GM23338 (cell line): ENCODE measurements at regions not wholly inside any gene's neighbourhood (a gene's known extent, or its start where the extent isn't known, plus 50 kb on each side); places are given as distances from the start of the nearest gene placed in this dataset.

Experiments
- ATAC-seq: fragments of 200-7000 bp; cut with Tn5 transposase; 3 replicates; pipeline ENCODE4 v1.9.1; 2020
- DNase-seq: peaks from one replicate; pipeline ENCODE4 v3.0.0-alpha.2; 2015; ENCODE audit warnings: low spot score
- H2AFZ ChIP-seq: fragments of 200-600 bp; sonication (generic); 2 replicates; pipeline ENCODE4 v1.8.0; 2016; ENCODE audit warnings: antibody characterized with exemption, mild to moderate bottlenecking, moderate library complexity
- H3F3A ChIP-seq: fragments of 200-600 bp; sonication (generic); replicated peaks from 2 replicates; pipeline ENCODE4 v1.8.0; 2017; ENCODE audit warnings: antibody characterized with exemption, mixed run types, low read depth
- H3K27ac ChIP-seq: fragments of 200-600 bp; sonication (generic); 2 replicates; pipeline ENCODE4 v1.6.1; 2016; ENCODE audit warnings: low read depth
- H3K27me3 ChIP-seq: fragments of 200-600 bp; sonication (generic); 2 replicates; pipeline ENCODE4 v1.8.0; 2016; ENCODE audit warnings: mild to moderate bottlenecking, mixed run types, moderate library complexity; ENCODE audit not compliant: insufficient read depth
- H3K36me3 ChIP-seq: fragments of 200-600 bp; sonication (generic); 2 replicates; pipeline ENCODE4 v1.8.0; 2016; ENCODE audit warnings: mild to moderate bottlenecking; ENCODE audit not compliant: insufficient read depth
- H3K4me1 ChIP-seq: fragments of 200-600 bp; sonication (generic); 2 replicates; pipeline ENCODE4 v1.8.0; 2016; ENCODE audit warnings: mild to moderate bottlenecking, moderate library complexity; ENCODE audit not compliant: insufficient read depth
- H3K4me2 ChIP-seq: fragments of 200-600 bp; sonication (generic); 2 replicates; pipeline ENCODE4 v1.7.1; 2017; ENCODE audit warnings: mixed run types
- H3K4me3 ChIP-seq: fragments of 200-600 bp; sonication (generic); 2 replicates; pipeline ENCODE4 v1.6.1; 2016; ENCODE audit warnings: mixed run types
- H3K79me2 ChIP-seq: fragments of 200-600 bp; sonication (generic); replicated peaks from 2 replicates; pipeline ENCODE4 v1.8.0; 2017; ENCODE audit warnings: mild to moderate bottlenecking; ENCODE audit not compliant: insufficient read depth
- H3K9me2 ChIP-seq: fragments of 200-600 bp; sonication (generic); 2 replicates; pipeline ENCODE4 v1.8.0; 2017; ENCODE audit not compliant: insufficient read depth
- H4K20me1 ChIP-seq: fragments of 200-600 bp; sonication (generic); replicated peaks from 2 replicates; pipeline ENCODE4 v1.8.0; 2017; ENCODE audit warnings: mild to moderate bottlenecking; ENCODE audit not compliant: insufficient read depth
- H3K27ac Mint-ChIP-seq: 2 replicates; pipeline ENCODE4 v1.8.0; 2020; ENCODE audit warnings: inconsistent platforms, mild to moderate bottlenecking, moderate library complexity, mixed read lengths
- H3K27me3 Mint-ChIP-seq: 3 replicates; pipeline ENCODE4 v1.8.0; 2022; ENCODE audit warnings: low read depth, mild to moderate bottlenecking, moderate library complexity, mixed read lengths, inconsistent platforms; ENCODE audit not compliant: insufficient read depth, poor library complexity
- H3K36me3 Mint-ChIP-seq: 3 replicates; pipeline ENCODE4 v1.8.0; 2021; ENCODE audit warnings: low read depth, mild to moderate bottlenecking, inconsistent platforms, moderate library complexity, mixed read lengths
- H3K4me1 Mint-ChIP-seq: 3 replicates; pipeline ENCODE4 v1.8.0; 2020; ENCODE audit warnings: mild to moderate bottlenecking, inconsistent platforms, mixed read lengths
- H3K4me3 Mint-ChIP-seq: 3 replicates; pipeline ENCODE4 v1.8.0; 2021; ENCODE audit warnings: moderate library complexity, mild to moderate bottlenecking, inconsistent platforms, mixed read lengths
- H3K9me3 Mint-ChIP-seq: 3 replicates; pipeline ENCODE4 v1.8.0; 2020; ENCODE audit warnings: moderate library complexity, mild to moderate bottlenecking, inconsistent platforms, mixed read lengths
- CREB1 ChIP-seq: fragments of 250-450 bp; sonication (Bioruptor Pico); IDR thresholded peaks from 2 replicates; pipeline ENCODE4 v1.5.0; 2020; ENCODE audit warnings: low read depth, mild to moderate bottlenecking, moderate library complexity
- EZH2 ChIP-seq: fragments of 200-600 bp; sonication (generic); IDR thresholded peaks from one replicate; pipeline ENCODE4 v1.8.0; 2017; ENCODE audit warnings: antibody characterized with exemption, mild to moderate bottlenecking, low read depth; ENCODE audit not compliant: unreplicated experiment
- JUNB ChIP-seq: IDR thresholded peaks from one replicate; pipeline ENCODE4 v1.6.1; 2016; ENCODE audit warnings: antibody characterized with exemption; ENCODE audit not compliant: unreplicated experiment
- NANOG ChIP-seq: IDR thresholded peaks from 2 replicates; pipeline ENCODE4 v1.6.1; 2016; ENCODE audit warnings: antibody characterized with exemption, borderline replicate concordance
- POLR2AphosphoS5 ChIP-seq: IDR thresholded peaks from 2 replicates; pipeline ENCODE4 v1.6.1; 2016; ENCODE audit warnings: antibody characterized with exemption, low read depth
- STAT1 ChIP-seq: IDR thresholded peaks from one replicate; pipeline ENCODE4 v1.6.1; 2016; ENCODE audit warnings: antibody characterized with exemption; ENCODE audit not compliant: unreplicated experiment
- ZNF331 ChIP-seq: fragments of 250-450 bp; sonication (Bioruptor Pico); IDR thresholded peaks from 2 replicates; pipeline ENCODE4 v1.5.0; 2020; ENCODE audit warnings: low read depth, mild to moderate bottlenecking, moderate library complexity
- TF ChIP-seq, protein P1 (sequence below): fragments of 250-450 bp; sonication (Bioruptor Pico); IDR thresholded peaks from 2 replicates; pipeline ENCODE4 v1.5.0; 2020; ENCODE audit warnings: mild to moderate bottlenecking, moderate library complexity
- TF ChIP-seq, protein P2 (sequence below), 2 experiments: fragments of 200-600 bp in 1 of 2; sonication (generic) in 1 of 2; conservative IDR thresholded peaks; 2 replicates each; pipeline versions ENCODE4 v1.5.1 to v1.6.1; 2016 to 2017; ENCODE audit warnings: antibody characterized with exemption in 2 of 2, low read depth in 2 of 2, mild to moderate bottlenecking in 2 of 2, moderate library complexity in 1 of 2

GRCh38 chr3:81364411-81364810, 397.0 kb downstream of the GBE1 start (continued):
- TF ChIP-seq, protein P1, sequence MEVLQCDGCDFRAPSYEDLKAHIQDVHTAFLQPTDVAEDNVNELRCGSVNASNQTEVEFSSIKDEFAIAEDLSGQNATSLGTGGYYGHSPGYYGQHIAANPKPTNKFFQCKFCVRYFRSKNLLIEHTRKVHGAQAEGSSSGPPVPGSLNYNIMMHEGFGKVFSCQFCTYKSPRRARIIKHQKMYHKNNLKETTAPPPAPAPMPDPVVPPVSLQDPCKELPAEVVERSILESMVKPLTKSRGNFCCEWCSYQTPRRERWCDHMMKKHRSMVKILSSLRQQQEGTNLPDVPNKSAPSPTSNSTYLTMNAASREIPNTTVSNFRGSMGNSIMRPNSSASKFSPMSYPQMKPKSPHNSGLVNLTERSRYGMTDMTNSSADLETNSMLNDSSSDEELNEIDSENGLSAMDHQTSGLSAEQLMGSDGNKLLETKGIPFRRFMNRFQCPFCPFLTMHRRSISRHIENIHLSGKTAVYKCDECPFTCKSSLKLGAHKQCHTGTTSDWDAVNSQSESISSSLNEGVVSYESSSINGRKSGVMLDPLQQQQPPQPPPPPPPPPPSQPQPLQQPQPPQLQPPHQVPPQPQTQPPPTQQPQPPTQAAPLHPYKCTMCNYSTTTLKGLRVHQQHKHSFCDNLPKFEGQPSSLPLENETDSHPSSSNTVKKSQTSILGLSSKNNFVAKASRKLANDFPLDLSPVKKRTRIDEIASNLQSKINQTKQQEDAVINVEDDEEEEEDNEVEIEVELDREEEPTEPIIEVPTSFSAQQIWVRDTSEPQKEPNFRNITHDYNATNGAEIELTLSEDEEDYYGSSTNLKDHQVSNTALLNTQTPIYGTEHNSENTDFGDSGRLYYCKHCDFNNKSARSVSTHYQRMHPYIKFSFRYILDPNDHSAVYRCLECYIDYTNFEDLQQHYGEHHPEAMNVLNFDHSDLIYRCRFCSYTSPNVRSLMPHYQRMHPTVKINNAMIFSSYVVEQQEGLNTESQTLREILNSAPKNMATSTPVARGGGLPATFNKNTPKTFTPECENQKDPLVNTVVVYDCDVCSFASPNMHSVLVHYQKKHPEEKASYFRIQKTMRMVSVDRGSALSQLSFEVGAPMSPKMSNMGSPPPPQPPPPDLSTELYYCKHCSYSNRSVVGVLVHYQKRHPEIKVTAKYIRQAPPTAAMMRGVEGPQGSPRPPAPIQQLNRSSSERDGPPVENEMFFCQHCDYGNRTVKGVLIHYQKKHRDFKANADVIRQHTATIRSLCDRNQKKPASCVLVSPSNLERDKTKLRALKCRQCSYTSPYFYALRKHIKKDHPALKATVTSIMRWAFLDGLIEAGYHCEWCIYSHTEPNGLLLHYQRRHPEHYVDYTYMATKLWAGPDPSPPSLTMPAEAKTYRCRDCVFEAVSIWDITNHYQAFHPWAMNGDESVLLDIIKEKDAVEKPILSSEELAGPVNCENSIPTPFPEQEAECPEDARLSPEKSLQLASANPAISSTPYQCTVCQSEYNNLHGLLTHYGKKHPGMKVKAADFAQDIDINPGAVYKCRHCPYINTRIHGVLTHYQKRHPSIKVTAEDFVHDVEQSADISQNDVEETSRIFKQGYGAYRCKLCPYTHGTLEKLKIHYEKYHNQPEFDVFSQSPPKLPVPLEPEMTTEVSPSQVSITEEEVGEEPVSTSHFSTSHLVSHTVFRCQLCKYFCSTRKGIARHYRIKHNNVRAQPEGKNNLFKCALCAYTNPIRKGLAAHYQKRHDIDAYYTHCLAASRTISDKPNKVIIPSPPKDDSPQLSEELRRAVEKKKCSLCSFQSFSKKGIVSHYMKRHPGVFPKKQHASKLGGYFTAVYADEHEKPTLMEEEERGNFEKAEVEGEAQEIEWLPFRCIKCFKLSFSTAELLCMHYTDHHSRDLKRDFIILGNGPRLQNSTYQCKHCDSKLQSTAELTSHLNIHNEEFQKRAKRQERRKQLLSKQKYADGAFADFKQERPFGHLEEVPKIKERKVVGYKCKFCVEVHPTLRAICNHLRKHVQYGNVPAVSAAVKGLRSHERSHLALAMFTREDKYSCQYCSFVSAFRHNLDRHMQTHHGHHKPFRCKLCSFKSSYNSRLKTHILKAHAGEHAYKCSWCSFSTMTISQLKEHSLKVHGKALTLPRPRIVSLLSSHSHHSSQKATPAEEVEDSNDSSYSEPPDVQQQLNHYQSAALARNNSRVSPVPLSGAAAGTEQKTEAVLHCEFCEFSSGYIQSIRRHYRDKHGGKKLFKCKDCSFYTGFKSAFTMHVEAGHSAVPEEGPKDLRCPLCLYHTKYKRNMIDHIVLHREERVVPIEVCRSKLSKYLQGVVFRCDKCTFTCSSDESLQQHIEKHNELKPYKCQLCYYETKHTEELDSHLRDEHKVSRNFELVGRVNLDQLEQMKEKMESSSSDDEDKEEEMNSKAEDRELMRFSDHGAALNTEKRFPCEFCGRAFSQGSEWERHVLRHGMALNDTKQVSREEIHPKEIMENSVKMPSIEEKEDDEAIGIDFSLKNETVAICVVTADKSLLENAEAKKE (CRISPR knock-in tag), result no peak
- TF ChIP-seq ZNF331 (no peak), POLR2AphosphoS5 (no peak), EZH2 (no peak), NANOG (no peak), JUNB (no peak)
- TF ChIP-seq, protein P2, sequence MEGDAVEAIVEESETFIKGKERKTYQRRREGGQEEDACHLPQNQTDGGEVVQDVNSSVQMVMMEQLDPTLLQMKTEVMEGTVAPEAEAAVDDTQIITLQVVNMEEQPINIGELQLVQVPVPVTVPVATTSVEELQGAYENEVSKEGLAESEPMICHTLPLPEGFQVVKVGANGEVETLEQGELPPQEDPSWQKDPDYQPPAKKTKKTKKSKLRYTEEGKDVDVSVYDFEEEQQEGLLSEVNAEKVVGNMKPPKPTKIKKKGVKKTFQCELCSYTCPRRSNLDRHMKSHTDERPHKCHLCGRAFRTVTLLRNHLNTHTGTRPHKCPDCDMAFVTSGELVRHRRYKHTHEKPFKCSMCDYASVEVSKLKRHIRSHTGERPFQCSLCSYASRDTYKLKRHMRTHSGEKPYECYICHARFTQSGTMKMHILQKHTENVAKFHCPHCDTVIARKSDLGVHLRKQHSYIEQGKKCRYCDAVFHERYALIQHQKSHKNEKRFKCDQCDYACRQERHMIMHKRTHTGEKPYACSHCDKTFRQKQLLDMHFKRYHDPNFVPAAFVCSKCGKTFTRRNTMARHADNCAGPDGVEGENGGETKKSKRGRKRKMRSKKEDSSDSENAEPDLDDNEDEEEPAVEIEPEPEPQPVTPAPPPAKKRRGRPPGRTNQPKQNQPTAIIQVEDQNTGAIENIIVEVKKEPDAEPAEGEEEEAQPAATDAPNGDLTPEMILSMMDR (conservative IDR thresholded peaks at IDR 0.05; ENCODE audit: low read depth in 2 of 2), result no peak

DNA sequence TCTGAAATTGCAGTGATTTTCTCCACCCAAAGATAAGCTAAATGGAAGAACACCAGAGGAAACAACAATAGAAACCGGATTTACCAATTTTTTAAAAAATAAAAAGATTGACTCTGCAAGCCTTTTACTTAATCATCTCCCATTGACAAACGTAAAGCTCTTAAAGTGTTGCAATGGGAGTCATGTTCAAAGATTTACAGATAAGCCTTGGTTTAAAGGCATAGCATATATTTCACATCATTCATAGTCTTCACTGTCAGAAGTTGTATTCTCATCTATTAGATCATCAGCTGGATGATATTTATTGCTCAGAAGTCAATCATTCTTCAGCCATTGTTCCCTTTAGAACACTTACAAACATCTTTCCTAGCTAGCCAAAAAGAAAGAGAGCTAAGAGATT, 397.6 kb downstream of the GBE1 start:
- ATAC-seq (no peak), DNase-seq (no peak)
- no peak overlapping the region for H3K27ac Mint-ChIP-seq
- no peaks in the 10 kb centered on the region; the same call in none of the 2 replicates for H3K9me2 ChIP-seq
- no peaks in the 10 kb centered on the region for H4K20me1 ChIP-seq
- H3K4me1 Mint-ChIP-seq, result no peaks in the 10 kb centered on the region
- no peaks in the 10 kb centered on the region for H3K27me3 ChIP-seq
- no peak overlapping the region for H3K4me3 Mint-ChIP-seq
- H2AFZ ChIP-seq, result no peak overlapping the region
- no peaks in the 10 kb centered on the region for H3K79me2 ChIP-seq
- H3K27me3 Mint-ChIP-seq, result no peaks in the 10 kb centered on the region
- peaks cover 12% of the 10 kb centered on the region; the same call in 2 of the 3 replicates for H3K9me3 Mint-ChIP-seq
- H3K27ac ChIP-seq, result no peak overlapping the region
- no peak for TF ChIP-seq STAT1
- no peak for TF ChIP-seq NANOG
- TF ChIP-seq CREB1, result no peak
- TF ChIP-seq, protein P1 (CRISPR knock-in tag), result no peak
- no peak for TF ChIP-seq POLR2AphosphoS5
- H3K36me3 ChIP-seq, result no peaks in the 10 kb centered on the region
- no peaks in the 10 kb centered on the region for H3K4me1 ChIP-seq
- H3K36me3 Mint-ChIP-seq, result 0 out of 3 replicates have a peak, but pooled peaks cover 3% of the 10 kb centered on the region
- no peaks in the 10 kb centered on the region for H3F3A ChIP-seq
- H3K4me2 ChIP-seq, result no peak overlapping the region
- no peak overlapping the region for H3K4me3 ChIP-seq
